Left cardiac atrium (tissue), 4 donors: ENCODE measurements at regions not wholly inside any gene's neighbourhood (a gene's known extent, or its start where the extent isn't known, plus 50 kb on each side); places are given as distances from the start of the nearest gene placed in this dataset.

Source experiments
- ATAC-seq, 2 donors: fragments of 200-7000 bp; cut with Tn5 transposase; one replicate each; pipeline ENCODE4 v1.9.1; 2020; ENCODE audit warnings: mild to moderate bottlenecking in 2 of 2, moderate library complexity in 2 of 2
- DNase-seq: peaks from one replicate; pipeline ENCODE4 v3.0.0-alpha.2; 2020
- intact Hi-C, 2 donors: fragments of 100-400 bp; cut with DNase I; formaldehyde crosslinking; loops; one replicate each; pipeline versions ENCODE4 v1.14.1 to v1.15.1; 2022 to 2023
- donor health status: DM: no; HTN: yes; CAD: no.
- donor health status: DM: no; HTN: yes; CAD: no; lungs with severe emphysema.
- donor health status: DM: yes; HTN: yes; CAD: no.
- donor health status: Dilated cardiomyopathy.

- intact Hi-C loops, result no loop called here
- ATAC-seq (no peak), DNase-seq (no peak)
These were observed 110.7 kb upstream of the HAAO start for GRCh38 chr2:42902939-42903709.

- no peak for DNase-seq
- intact Hi-C loops, result no loop called here
- ATAC-seq, result no peak
These were observed 108.8 kb upstream of the HAAO start for GRCh38 chr2:42901076-42901640.

- intact Hi-C loops, result no loop called here
- no peak for ATAC-seq
- no peak for DNase-seq
These were observed 108.0 kb upstream of the HAAO start for GRCh38 chr2:42900289-42900891.

- intact Hi-C loops, result no loop called here
- DNase-seq, result no peak
These were observed 105.0 kb upstream of the HAAO start for GRCh38 chr2:42897358-42897757.

GRCh38 chr2:42895791-42896135, 103.4 kb upstream of the HAAO start:
- DNase-seq (no peak), ATAC-seq (no peak)
- intact Hi-C loops, result no loop called here

More at GRCh38 chr2:42897358-42897757, 105.0 kb upstream of the HAAO start:
- peak in 1 of 2 donors; percentile 25 for ATAC-seq

- DNase-seq, result no peak
- intact Hi-C loops, result no loop called here
- no peak for ATAC-seq
These were observed 102.9 kb upstream of the HAAO start for GRCh38 chr2:42895134-42895790.

GRCh38 chr2:42893047-42893758, 100.8 kb upstream of the HAAO start:
- intact Hi-C loops, result no loop called here
- no peak for DNase-seq
- no peak for ATAC-seq

GRCh38 chr2:42890791-42891355, 98.5 kb upstream of the HAAO start:
- intact Hi-C loops, result no loop called here
- DNase-seq, result no peak
- ATAC-seq, result no peak

- intact Hi-C loops, result no loop called here
- ATAC-seq (no peak), DNase-seq (no peak)
These were observed 96.2 kb upstream of the HAAO start for GRCh38 chr2:42888321-42889245.

GRCh38 chr2:42886921-42887320, 94.5 kb upstream of the HAAO start:
- DNase-seq (no peak), ATAC-seq (no peak)

GRCh38 chr2:42882756-42883155, 90.4 kb upstream of the HAAO start:
- intact Hi-C loops, result no loop called here
- ATAC-seq (no peak), DNase-seq (no peak)

More at GRCh38 chr2:42886921-42887320, 94.5 kb upstream of the HAAO start:
- intact Hi-C loops, result no loop called here

- ATAC-seq, result no peak
- intact Hi-C loops, result no loop called here
These were observed 89.3 kb upstream of the HAAO start for GRCh38 chr2:42881732-42882131.

GRCh38 chr2:42880738-42881690, 88.6 kb upstream of the HAAO start:
- ATAC-seq, result no peak

More at GRCh38 chr2:42881732-42882131, 89.3 kb upstream of the HAAO start:
- no peak for DNase-seq

GRCh38 chr2:42879913-42880737, 87.7 kb upstream of the HAAO start:
- DNase-seq (peak; percentile 63), ATAC-seq (peak; percentile 56 to 59)
- intact Hi-C loops, result loop anchor here (5.0 to 10.0 kb wide), 2 partner anchors 45 to 47 kb away; no protein-coding TSS in a partner anchor

More at GRCh38 chr2:42880738-42881690, 88.6 kb upstream of the HAAO start:
- intact Hi-C loops, result no loop called here
- DNase-seq, result no peak

GRCh38 chr2:42879121-42879705, 86.8 kb upstream of the HAAO start:
- intact Hi-C loops, result loop anchor here (5.0 to 10.0 kb wide), 2 partner anchors 46 to 48 kb away; no protein-coding TSS in a partner anchor
- DNase-seq (no peak), ATAC-seq (no peak)

GRCh38 chr2:42878581-42878980, 86.2 kb upstream of the HAAO start:
- intact Hi-C loops, result loop anchor here (5.0 to 10.0 kb wide), 2 partner anchors 46 to 49 kb away; no protein-coding TSS in a partner anchor
- ATAC-seq (no peak), DNase-seq (no peak)
